HEK293 (cell line): ENCODE measurements at regions not wholly inside any gene's neighbourhood (a gene's known extent, or its start where the extent isn't known, plus 50 kb on each side); places are given as distances from the start of the nearest gene placed in this dataset.

Source experiments
- CTCF ChIA-PET: fragments of 350-600 bp; formaldehyde crosslinking; extraction: SDS; loops from one replicate; lab custom pipeline; 2021; ENCODE audit warnings: antibody characterized with exemption; lab: Yijun Ruan, JAX
- POLR2A ChIA-PET: fragments of 300-600 bp; formaldehyde crosslinking; extraction: SDS; loops from one replicate; lab custom pipeline; 2020; ENCODE audit warnings: antibody characterized with exemption, inconsistent platforms; lab: Yijun Ruan, JAX
- H3K27ac ChIP-seq: fragments of 200-500 bp; sonication (Bioruptor generic); 2 replicates; pipeline ENCODE4 v1.5.1; 2014; ENCODE audit warnings: low read depth, low read length, control low read depth, inconsistent platforms; ENCODE audit errors: extremely low read depth
- H3K36me3 ChIP-seq, 2 experiments: fragments of 200-500 bp in 1 of 2; sonication (Bioruptor generic) in 1 of 2; 1 replicate in 1 of 2; 2 replicates in 1 of 2; pipeline ENCODE4 v1.5.1; 2014 to 2017; ENCODE audit warnings: inconsistent platforms in 2 of 2, low read length in 2 of 2; ENCODE audit not compliant: control insufficient read depth in 2 of 2, insufficient read depth in 1 of 2
- H3K4me1 ChIP-seq: fragments of 200-500 bp; sonication (Bioruptor generic); 2 replicates; pipeline ENCODE4 v1.5.1; 2014; ENCODE audit warnings: mild to moderate bottlenecking, low read length, inconsistent platforms; ENCODE audit not compliant: control insufficient read depth, insufficient read depth
- H3K4me3 ChIP-seq: 2 replicates; pipeline ENCODE4 v1.5.1; 2011; ENCODE audit warnings: low read depth, mild to moderate bottlenecking, control low read depth, low read length, moderate library complexity
- H3K9me3 ChIP-seq: fragments of 200-500 bp; sonication (Bioruptor generic); 2 replicates; pipeline ENCODE4 v1.5.1; 2014; ENCODE audit warnings: low read depth, low read length, inconsistent platforms; ENCODE audit not compliant: control insufficient read depth, insufficient read depth
- EGR2 ChIP-seq: fragments of 450-650 bp; formaldehyde crosslinking; IDR thresholded peaks from 2 replicates; pipeline ENCODE4 v1.5.1; 2016; ENCODE audit warnings: low read depth, missing biosample characterization, missing genetic modification characterization
- ELK4 ChIP-seq: IDR thresholded peaks from 2 replicates; pipeline ENCODE4 v1.6.1; 2011; ENCODE audit warnings: mild to moderate bottlenecking, low read depth, low read length, borderline replicate concordance
- FEZF1 ChIP-seq: fragments of 450-650 bp; formaldehyde crosslinking; IDR thresholded peaks from 2 replicates; pipeline ENCODE4 v1.5.1; 2016; ENCODE audit warnings: missing biosample characterization, missing genetic modification characterization
- GLIS2 ChIP-seq: fragments of 450-650 bp; formaldehyde crosslinking; IDR thresholded peaks from 2 replicates; pipeline ENCODE4 v1.5.1; 2016; ENCODE audit warnings: missing biosample characterization, missing genetic modification characterization
- MZF1 ChIP-seq: fragments of 450-650 bp; formaldehyde crosslinking; IDR thresholded peaks from 2 replicates; pipeline ENCODE4 v1.5.1; 2017; ENCODE audit warnings: missing biosample characterization, missing genetic modification characterization, borderline replicate concordance
- PBX3 ChIP-seq: sonication (generic); formaldehyde crosslinking; IDR thresholded peaks from 2 replicates; pipeline ENCODE4 v1.8.1; 2022; ENCODE audit warnings: mild to moderate bottlenecking, moderate library complexity, missing genetic modification reagents
- SCRT1 ChIP-seq: fragments of 450-650 bp; formaldehyde crosslinking; IDR thresholded peaks from 2 replicates; pipeline ENCODE4 v1.5.1; 2016; ENCODE audit warnings: missing biosample characterization, missing genetic modification characterization, borderline replicate concordance
- SCRT2 ChIP-seq: fragments of 450-650 bp; formaldehyde crosslinking; IDR thresholded peaks from 2 replicates; pipeline ENCODE4 v1.5.1; 2016; ENCODE audit warnings: missing biosample characterization, missing genetic modification characterization
- ZNF112 ChIP-seq: fragments of 450-650 bp; formaldehyde crosslinking; IDR thresholded peaks from 2 replicates; pipeline ENCODE4 v1.5.0; 2017; ENCODE audit warnings: missing biosample characterization, missing genetic modification characterization
- ZNF146 ChIP-seq: fragments of 450-650 bp; formaldehyde crosslinking; IDR thresholded peaks from 2 replicates; pipeline ENCODE4 v1.5.1; 2016; ENCODE audit warnings: missing biosample characterization, missing genetic modification characterization
- ZNF148 ChIP-seq: fragments of 450-650 bp; formaldehyde crosslinking; IDR thresholded peaks from 2 replicates; pipeline ENCODE4 v1.5.0; 2017; ENCODE audit warnings: missing biosample characterization, missing genetic modification characterization, borderline replicate concordance
- ZNF157 ChIP-seq: fragments of 450-650 bp; formaldehyde crosslinking; IDR thresholded peaks from 2 replicates; pipeline ENCODE4 v1.5.1; 2016; ENCODE audit warnings: missing biosample characterization, missing genetic modification characterization
- ZNF19 ChIP-seq: fragments of 450-650 bp; formaldehyde crosslinking; IDR thresholded peaks from 2 replicates; pipeline ENCODE4; 2016; ENCODE audit warnings: missing biosample characterization, missing genetic modification characterization, low read depth
- ZNF2 ChIP-seq: fragments of 450-650 bp; formaldehyde crosslinking; IDR thresholded peaks from 2 replicates; pipeline ENCODE4 v1.5.1; 2016; ENCODE audit warnings: missing biosample characterization, missing genetic modification characterization
- ZNF239 ChIP-seq: fragments of 450-650 bp; formaldehyde crosslinking; IDR thresholded peaks from 2 replicates; pipeline ENCODE4 v1.5.1; 2016; ENCODE audit warnings: missing biosample characterization, missing genetic modification characterization
- ZNF311 ChIP-seq: fragments of 450-650 bp; formaldehyde crosslinking; IDR thresholded peaks from 2 replicates; pipeline ENCODE4 v1.5.1; 2017; ENCODE audit warnings: missing biosample characterization, missing genetic modification characterization, borderline replicate concordance
- ZNF341 ChIP-seq: fragments of 450-650 bp; formaldehyde crosslinking; IDR thresholded peaks from 2 replicates; pipeline ENCODE4; 2016; ENCODE audit warnings: low read depth, missing biosample characterization, missing genetic modification characterization
- ZNF362 ChIP-seq: fragments of 450-650 bp; formaldehyde crosslinking; IDR thresholded peaks from 2 replicates; pipeline ENCODE4 v1.5.1; 2016; ENCODE audit warnings: missing biosample characterization, missing genetic modification characterization
- ZNF391 ChIP-seq: fragments of 450-650 bp; formaldehyde crosslinking; IDR thresholded peaks from 2 replicates; pipeline ENCODE4 v1.5.1; 2016; ENCODE audit warnings: low read depth, missing biosample characterization, missing genetic modification characterization, borderline replicate concordance
- ZNF473 ChIP-seq: fragments of 450-650 bp; formaldehyde crosslinking; IDR thresholded peaks from 2 replicates; pipeline ENCODE4 v1.5.1; 2017; ENCODE audit warnings: missing biosample characterization, missing genetic modification characterization
- ZNF501 ChIP-seq: fragments of 450-650 bp; formaldehyde crosslinking; IDR thresholded peaks from 2 replicates; pipeline ENCODE4 v1.5.1; 2016; ENCODE audit warnings: missing biosample characterization, missing genetic modification characterization
- ZNF623 ChIP-seq: fragments of 450-650 bp; formaldehyde crosslinking; IDR thresholded peaks from 2 replicates; pipeline ENCODE4 v1.5.1; 2016; ENCODE audit warnings: missing biosample characterization, missing genetic modification characterization
- ZNF654 ChIP-seq: fragments of 450-650 bp; formaldehyde crosslinking; IDR thresholded peaks from 2 replicates; pipeline ENCODE4 v1.5.1; 2016; ENCODE audit warnings: low read depth, missing biosample characterization, missing genetic modification characterization
- ZNF664 ChIP-seq: fragments of 450-650 bp; formaldehyde crosslinking; IDR thresholded peaks from 2 replicates; pipeline ENCODE4 v1.5.1; 2016; ENCODE audit warnings: missing biosample characterization, missing genetic modification characterization
- ZNF677 ChIP-seq: fragments of 450-650 bp; IDR thresholded peaks from 2 replicates; pipeline ENCODE4 v1.5.0; 2018; ENCODE audit warnings: missing biosample characterization, mild to moderate bottlenecking, missing genetic modification characterization, moderate library complexity
- ZNF776 ChIP-seq: fragments of 450-650 bp; formaldehyde crosslinking; IDR thresholded peaks from 2 replicates; pipeline ENCODE4 v1.5.0; 2017; ENCODE audit warnings: missing biosample characterization, missing genetic modification characterization, borderline replicate concordance

GRCh38 chr2:118584877-118585276 lies 262.6 kb downstream of the EN1 start:
- Histone ChIP-seq H3K4me3 (no peak overlapping the region), H3K4me1 (no peaks in the 10 kb centered on the region), H3K36me3 (no peaks in the 10 kb centered on the region), H3K27ac (no peak overlapping the region), H3K9me3 (no peaks in the 10 kb centered on the region)
- POLR2A ChIA-PET, result no interaction called here
- TF ChIP-seq SCRT1 (tag by site-specific recombination) (no peak), ZNF311 (no peak), ZNF654 (tag by site-specific recombination) (no peak), ZNF623 (tag by site-specific recombination) (no peak), ZNF19 (tag by site-specific recombination) (no peak), ZNF341 (tag by site-specific recombination) (no peak), MZF1 (tag by site-specific recombination) (no peak), ZNF146 (no peak), ZNF501 (tag by site-specific recombination) (no peak), ZNF239 (tag by site-specific recombination) (no peak), EGR2 (no peak), ZNF473 (tag by site-specific recombination) (no peak), GLIS2 (tag by site-specific recombination) (no peak), ZNF112 (no peak), ZNF362 (tag by site-specific recombination) (no peak), PBX3 (CRISPR knock-in tag) (no peak)
- CTCF ChIA-PET, result no interaction called here

GRCh38 chr2:118584062-118584749 lies 263.2 kb downstream of the EN1 start:
- H3K27ac ChIP-seq, result no peak overlapping the region
- no peaks in the 10 kb centered on the region for H3K4me1 ChIP-seq
- no peaks in the 10 kb centered on the region for H3K9me3 ChIP-seq
- no peak overlapping the region for H3K4me3 ChIP-seq
- no peak for TF ChIP-seq ZNF776 (tag by site-specific recombination)
- TF ChIP-seq ZNF239 (tag by site-specific recombination), result no peak
- no peak for TF ChIP-seq ZNF157 (tag by site-specific recombination)
- no peak for TF ChIP-seq SCRT2
- no peak for TF ChIP-seq ZNF664 (tag by site-specific recombination)
- no peak for TF ChIP-seq FEZF1
- no peak for TF ChIP-seq ELK4
- TF ChIP-seq ZNF341 (tag by site-specific recombination), result no peak
- no peak for TF ChIP-seq ZNF677 (tag by site-specific recombination)
- TF ChIP-seq ZNF148 (tag by site-specific recombination), result no peak
- no peak for TF ChIP-seq ZNF391 (tag by site-specific recombination)
- TF ChIP-seq ZNF2 (tag by site-specific recombination), result no peak
- POLR2A ChIA-PET, result no interaction called here
- CTCF ChIA-PET, result no interaction called here
- no peaks in the 10 kb centered on the region for H3K36me3 ChIP-seq
